ENCODE measurements at regions not wholly inside any gene's neighbourhood (a gene's known extent, or its start where the extent isn't known, plus 50 kb on each side); places are given as distances from the start of the nearest gene placed in this dataset.

DNA sequence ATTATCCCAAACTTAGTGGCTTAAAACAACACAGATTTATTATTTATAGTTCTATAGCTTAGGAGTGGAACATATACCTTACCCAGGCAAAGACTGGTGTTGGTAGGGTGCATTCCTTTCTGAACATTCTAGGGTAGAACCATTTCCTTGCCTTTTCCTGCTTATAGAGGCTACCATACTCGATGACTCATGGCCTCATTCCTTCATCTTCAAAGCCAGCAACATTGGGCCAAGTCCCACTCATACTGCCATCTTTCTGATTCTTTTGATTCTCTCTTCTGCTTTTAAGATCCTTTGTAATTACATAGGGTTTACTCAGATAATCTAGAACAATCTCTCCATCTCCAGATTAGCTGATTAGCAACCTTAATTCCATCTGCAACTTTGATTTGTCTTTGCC is 452.7 kb upstream of the KLF4 start:
- TF ChIP-seq CTCF (IDR thresholded peaks at IDR 0.05; ENCODE audit: insufficient read depth, low read length, missing control alignments) = no peak
- CTCF ChIA-PET = no interaction called here
- DNase-seq (ENCODE audit: low read depth, low spot score) = no peak
- H3K4me3 ChIP-seq (ENCODE audit: low read depth, low read length) = no peak overlapping the region
- POLR2A ChIA-PET = no interaction called here

DNA sequence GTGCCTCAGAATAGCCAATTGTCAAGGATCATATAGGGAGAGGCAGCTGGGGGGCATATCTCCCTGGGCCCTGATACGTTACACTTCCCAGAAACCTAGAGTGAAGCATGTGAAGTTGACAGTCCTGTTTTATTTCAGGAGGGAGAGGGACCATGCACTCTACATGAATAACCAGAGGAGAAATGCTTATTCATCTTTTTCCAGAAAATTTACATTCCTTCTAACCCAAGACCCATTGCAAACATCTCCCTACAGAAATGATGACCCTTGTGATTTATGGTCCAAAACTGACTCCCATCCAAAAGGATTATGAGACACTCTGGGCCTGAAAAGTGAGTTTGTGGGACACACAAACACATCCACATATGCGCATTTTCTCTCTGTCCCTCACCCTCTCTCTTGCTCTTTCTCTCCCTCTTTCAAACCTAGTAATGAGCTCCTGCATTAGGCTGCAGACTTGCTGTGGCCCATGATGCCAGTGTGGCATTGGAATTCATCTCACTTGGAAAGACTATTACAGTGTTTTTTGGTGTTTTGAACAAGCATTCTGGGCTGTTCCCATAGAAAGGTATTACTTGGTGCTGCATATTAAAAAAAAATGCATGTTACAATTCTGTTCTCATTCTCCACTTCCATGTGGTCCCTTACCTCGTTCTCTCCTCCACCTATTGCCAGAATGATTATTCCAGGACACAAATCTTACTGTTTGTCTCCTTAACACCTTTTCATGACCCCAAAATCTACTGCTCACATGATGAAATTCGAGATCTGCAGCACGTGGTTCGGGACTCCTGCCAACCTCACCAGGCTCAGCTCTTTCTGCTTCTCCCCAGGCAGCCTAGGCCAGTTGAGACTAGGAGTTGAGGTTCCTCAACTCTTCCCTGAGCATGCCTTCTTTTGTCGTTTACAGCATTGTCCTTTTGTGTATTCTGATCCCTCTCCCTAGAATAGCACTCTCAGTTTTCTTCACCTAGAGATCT is 451.3 kb upstream of the KLF4 start:
- TF ChIP-seq CTCF (IDR thresholded peaks at IDR 0.05; ENCODE audit: insufficient read depth, low read length, missing control alignments) = no peak
- POLR2A ChIA-PET = no interaction called here
- CTCF ChIA-PET = no interaction called here
- DNase-seq (ENCODE audit: low read depth, low spot score) = no peak
- H3K4me3 ChIP-seq (ENCODE audit: low read depth, low read length) = no peak overlapping the region

GRCh38 chr9:107938801-107939386 is 449.3 kb upstream of the KLF4 start:
- H3K4me3 ChIP-seq (ENCODE audit: low read depth, low read length) = no peak overlapping the region
- no peak for DNase-seq (ENCODE audit: low read depth, low spot score)
- POLR2A ChIA-PET = interaction anchor here (0.7 kb wide), 1 partner anchor 899 kb away, joined by 4 read pairs; no protein-coding TSS in a partner anchor
- no peak for TF ChIP-seq CTCF (IDR thresholded peaks at IDR 0.05; ENCODE audit: insufficient read depth, low read length, missing control alignments)
- CTCF ChIA-PET = no interaction called here

GRCh38 chr9:107935931-107936330 is 446.4 kb upstream of the KLF4 start:
- no peak for TF ChIP-seq CTCF (IDR thresholded peaks at IDR 0.05; ENCODE audit: insufficient read depth, low read length, missing control alignments)
- POLR2A ChIA-PET = no interaction called here
- H3K4me3 ChIP-seq (ENCODE audit: low read depth, low read length) = no peak overlapping the region
- CTCF ChIA-PET = no interaction called here
- no peak for DNase-seq (ENCODE audit: low read depth, low spot score)

- CTCF ChIA-PET = no interaction called here
- no peak for DNase-seq (ENCODE audit: low read depth, low spot score)
- no peak for TF ChIP-seq CTCF (IDR thresholded peaks at IDR 0.05; ENCODE audit: insufficient read depth, low read length, missing control alignments)
- POLR2A ChIA-PET = interaction anchor here (0.6 kb wide), 1 partner anchor 360 kb away, joined by 3 read pairs; no protein-coding TSS in a partner anchor
- no peak overlapping the region for H3K4me3 ChIP-seq (ENCODE audit: low read depth, low read length)
Measured at GRCh38 chr9:107933516-107933915, 443.9 kb upstream of the KLF4 start.

DNA sequence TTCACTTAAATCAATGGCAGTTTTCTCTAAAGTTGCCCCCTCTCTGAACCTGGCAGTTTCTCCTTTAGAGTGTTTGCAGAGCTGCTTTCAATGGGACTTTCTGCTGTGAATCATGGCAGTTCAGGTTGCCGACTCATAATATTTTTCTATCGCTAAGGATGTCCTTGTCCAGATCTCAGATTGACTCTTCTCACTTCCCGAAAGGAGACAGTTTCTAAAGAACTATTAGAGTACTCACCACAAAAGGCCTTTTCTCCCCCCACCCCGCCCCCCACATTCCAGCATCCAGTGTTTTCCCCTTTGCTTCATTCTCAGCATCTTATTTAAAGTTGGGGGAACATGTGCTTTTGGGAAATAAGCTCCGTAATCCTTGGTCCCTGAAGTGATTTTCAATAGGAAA is 443.5 kb upstream of the KLF4 start:
- ChIA-PET CTCF (no interaction called here), POLR2A (interaction anchor here (0.6 kb wide), 1 partner anchor 361 kb away, joined by 3 read pairs; no protein-coding TSS in a partner anchor)
- no peak for TF ChIP-seq CTCF (IDR thresholded peaks at IDR 0.05; ENCODE audit: insufficient read depth, low read length, missing control alignments)
- H3K4me3 ChIP-seq (ENCODE audit: low read depth, low read length) = no peak overlapping the region
- DNase-seq (ENCODE audit: low read depth, low spot score) = no peak
